ENCODE measurements at regions not wholly inside any gene's neighbourhood (a gene's known extent, or its start where the extent isn't known, plus 50 kb on each side); places are given as distances from the start of the nearest gene placed in this dataset.

DNA sequence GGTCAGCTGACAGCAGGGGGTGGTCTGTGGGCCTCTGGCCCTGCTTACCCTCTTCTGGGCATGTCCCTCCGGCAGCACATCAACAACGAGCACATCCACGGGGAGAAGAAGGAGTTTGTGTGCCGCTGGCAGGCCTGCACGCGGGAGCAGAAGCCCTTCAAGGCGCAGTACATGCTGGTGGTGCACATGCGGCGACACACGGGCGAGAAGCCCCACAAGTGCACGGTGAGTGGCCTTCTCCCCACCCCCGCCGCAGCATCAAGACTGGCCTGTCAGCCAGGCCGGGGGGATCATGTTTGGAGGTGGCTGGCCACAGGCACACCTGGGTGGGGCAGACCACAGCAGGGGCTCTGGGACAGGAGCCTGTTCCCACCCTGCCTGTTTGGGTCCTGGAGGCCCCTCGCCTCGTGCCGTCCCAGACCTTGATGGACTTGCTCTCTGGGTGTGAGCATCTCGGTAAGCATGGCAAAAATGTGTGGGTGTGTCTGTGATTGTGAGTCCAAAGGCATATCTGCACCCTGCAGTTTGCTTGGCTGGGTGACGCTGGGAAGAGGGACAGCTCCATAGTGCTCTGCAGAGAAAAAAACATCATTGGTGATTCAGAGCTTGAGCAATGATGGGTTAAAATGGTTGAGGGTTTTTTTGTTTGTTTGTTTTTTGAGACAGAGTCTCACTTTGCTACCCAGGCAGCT is 242.8 kb downstream of the GLI2 start:
- DNase-seq, result no peak

DNA sequence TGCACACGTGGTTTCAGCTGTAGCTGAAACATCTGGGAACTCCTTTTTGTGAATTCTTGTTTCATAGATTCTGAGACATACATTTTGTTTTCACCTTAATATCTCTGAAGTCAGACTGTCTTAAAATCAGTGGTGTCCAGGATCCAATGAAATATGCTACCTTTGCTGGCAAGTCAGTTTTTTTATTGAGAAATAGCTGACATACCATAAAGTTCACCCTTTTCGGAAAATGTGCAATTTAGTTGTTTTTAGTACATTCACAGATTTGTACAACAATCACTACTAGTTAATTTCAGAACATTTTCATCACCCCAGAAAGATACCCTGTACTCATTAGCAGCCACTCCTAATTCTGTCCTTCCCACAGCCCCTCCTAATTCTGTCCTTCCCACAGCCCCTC is 243.7 kb downstream of the GLI2 start:
- no peak for DNase-seq

DNA sequence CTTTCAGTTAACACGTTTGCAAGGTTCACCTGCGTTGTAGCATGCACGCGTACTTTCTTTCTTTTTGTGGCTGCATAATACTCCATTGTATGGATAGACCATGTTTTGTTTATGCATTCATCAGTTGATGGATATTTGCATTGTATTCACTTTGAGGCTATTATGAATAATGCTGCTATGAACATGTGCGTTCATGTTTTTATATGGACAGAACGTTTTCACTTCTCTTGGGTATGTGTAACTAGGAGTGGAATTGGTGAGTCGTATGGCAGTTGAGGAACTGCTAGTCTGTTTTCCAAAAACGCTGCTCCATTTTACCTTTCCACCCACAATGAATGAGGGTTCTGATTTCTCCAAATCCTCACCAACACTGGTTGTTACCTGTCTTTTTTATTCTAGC is 244.3 kb downstream of the GLI2 start:
- DNase-seq, result no peak

DNA sequence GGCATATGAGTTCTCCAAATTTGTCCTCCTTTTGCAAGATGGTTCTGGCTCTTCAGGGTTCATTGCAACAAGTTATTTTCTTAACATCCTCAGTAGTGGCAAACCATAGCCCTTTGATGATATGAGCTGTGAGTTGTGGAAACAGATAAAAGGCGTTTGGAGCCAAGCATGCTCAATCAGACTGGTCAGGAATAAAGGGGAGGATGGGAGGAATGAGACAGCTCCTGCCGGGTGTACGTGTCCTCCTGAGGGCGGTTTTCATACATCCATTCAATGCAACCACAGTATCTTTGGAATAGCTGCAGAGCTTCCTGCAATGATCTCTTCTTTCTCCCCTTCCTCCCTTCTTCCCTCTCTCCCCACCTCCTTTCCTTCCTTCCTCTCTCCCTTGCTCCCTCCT is 245.8 kb downstream of the GLI2 start:
- DNase-seq, result no peak

DNA sequence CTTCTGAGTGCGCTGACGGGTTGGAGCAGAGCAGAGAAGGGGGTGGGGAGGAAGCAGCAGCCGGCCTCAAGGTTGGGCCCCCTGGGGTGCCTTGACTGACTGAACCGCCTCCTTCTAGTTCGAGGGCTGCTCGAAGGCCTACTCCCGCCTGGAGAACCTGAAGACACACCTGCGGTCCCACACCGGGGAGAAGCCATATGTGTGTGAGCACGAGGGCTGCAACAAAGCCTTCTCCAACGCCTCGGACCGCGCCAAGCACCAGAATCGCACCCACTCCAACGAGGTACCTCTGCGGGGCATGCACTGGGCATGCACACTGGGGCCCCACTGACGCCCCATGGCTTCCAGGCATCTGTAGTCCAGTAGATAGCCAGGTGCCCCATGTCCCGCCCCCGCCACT is 246.9 kb downstream of the GLI2 start:
- DNase-seq, result no peak

DNA sequence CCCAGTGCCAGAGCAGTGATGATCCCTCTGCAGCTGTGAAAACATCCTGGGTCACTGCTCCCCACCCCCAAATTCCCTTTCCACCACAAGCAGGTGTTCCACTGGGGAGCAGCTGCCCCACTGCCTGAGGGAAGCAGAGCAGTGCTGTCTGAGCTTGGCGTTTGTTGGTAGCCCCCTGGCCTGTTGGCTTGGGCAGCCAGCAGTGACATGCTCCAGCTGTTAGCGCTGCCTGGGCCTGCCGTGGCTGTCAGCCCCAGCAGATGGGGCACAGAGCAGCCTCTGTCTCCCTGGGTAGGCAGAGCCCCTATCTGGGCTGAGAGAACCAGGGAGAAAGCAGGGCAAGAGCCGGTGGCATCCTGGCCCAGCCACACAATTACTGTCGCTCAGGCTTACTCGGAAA is 247.7 kb downstream of the GLI2 start:
- DNase-seq, result no peak

DNA sequence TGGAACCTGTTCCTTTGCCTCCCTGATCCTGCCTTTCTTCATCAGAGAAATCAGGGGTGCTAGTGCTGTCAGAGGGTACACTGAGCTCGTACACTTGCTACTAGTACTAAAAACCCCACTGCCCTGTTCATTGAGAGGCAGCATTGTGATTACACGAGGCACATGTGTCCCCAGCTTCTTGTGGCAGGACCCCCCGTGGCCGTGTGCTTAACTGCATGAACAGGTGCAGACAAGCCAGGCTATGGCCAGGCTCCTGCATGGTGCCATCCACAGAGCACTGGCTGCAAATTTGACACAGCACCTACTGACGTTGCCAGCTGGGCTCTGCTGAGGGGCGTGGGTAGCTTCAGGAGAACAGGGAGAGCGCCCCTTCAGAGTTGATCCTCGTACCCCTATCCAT is 248.4 kb downstream of the GLI2 start:
- DNase-seq, result no peak

DNA sequence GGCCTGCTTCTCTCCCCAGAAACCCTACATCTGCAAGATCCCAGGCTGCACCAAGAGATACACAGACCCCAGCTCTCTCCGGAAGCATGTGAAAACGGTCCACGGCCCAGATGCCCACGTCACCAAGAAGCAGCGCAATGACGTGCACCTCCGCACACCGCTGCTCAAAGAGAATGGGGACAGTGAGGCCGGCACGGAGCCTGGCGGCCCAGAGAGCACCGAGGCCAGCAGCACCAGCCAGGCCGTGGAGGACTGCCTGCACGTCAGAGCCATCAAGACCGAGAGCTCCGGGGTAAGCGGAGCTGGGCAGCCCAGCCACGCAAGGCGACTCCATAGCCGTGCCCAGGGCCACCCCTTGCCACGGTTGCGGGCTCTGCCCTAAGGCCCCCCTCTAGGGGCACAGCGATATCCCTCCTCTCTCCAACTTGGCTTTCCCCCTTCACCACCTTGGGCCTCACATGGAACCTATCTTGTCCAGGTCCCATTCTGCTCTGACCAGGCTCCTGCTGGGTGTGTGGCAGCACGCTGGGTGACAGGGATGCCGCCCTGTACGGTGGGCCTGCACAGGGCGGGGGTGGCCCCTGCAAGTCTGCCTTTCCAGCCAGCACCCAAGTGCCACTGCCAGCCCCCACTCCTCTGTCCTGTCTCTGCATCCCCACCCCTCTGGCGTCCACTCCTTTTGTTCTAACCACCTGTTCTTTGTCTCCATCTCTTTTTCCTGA is 248.9 kb downstream of the GLI2 start:
- no peak for DNase-seq

DNA sequence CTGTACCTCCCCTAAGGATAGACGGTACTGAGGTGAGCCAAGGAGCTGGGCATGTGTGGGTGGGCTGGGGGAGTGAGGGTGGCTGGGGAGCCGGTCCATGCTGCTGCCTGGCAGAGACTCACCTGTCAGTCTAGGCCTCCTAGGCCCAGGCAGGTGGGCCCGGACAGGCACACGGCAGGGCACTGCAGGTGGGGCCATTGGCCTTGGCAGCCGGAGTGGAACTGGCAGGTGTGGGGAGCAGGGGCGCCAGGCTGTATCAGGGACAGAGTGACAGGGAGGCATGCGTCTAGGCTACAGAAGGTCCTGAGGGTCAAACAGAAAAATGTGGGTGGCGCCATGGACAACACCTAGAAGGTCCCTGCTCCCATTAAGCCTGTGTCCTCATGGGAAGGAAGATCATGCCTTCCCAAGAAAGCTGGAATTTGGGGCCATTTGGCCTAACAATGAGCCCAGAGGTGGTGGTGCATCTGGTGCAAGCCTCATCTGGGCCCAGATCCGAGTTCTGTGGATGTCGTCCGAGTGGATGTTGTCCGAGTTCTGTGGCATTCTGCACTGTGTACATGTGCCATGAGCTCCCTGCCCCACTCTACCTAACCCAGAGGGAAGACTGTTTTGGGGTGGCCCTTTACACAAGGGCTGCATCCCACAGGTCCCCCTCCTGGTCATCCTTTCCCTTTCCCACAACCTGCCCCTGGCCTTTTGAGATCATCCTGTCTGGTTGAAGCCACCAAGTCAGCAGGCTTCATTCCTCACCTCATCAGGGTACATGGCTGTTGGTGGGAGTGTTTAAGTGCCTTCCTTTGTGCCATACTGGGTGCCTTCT is 249.7 kb downstream of the GLI2 start:
- no peak for DNase-seq

DNA sequence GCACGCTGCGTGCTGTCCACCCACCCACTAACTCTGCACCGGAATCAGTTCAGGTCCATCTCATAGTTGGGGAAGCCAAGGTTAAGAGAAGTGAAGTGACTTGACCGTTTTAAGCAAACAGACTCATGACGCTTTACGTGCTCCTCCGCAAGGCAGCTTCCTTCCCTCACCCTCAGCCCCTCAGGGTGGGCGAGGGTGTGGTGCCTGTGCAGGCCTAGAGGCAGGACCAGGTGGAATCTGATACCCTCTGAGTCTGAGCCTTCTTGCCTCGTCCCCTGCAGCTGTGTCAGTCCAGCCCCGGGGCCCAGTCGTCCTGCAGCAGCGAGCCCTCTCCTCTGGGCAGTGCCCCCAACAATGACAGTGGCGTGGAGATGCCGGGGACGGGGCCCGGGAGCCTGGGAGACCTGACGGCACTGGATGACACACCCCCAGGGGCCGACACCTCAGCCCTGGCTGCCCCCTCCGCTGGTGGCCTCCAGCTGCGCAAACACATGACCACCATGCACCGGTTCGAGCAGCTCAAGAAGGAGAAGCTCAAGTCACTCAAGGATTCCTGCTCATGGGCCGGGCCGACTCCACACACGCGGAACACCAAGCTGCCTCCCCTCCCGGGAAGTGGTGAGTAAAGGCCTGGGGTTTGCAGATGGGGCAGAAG is 250.5 kb downstream of the GLI2 start:
- DNase-seq, result no peak

DNA sequence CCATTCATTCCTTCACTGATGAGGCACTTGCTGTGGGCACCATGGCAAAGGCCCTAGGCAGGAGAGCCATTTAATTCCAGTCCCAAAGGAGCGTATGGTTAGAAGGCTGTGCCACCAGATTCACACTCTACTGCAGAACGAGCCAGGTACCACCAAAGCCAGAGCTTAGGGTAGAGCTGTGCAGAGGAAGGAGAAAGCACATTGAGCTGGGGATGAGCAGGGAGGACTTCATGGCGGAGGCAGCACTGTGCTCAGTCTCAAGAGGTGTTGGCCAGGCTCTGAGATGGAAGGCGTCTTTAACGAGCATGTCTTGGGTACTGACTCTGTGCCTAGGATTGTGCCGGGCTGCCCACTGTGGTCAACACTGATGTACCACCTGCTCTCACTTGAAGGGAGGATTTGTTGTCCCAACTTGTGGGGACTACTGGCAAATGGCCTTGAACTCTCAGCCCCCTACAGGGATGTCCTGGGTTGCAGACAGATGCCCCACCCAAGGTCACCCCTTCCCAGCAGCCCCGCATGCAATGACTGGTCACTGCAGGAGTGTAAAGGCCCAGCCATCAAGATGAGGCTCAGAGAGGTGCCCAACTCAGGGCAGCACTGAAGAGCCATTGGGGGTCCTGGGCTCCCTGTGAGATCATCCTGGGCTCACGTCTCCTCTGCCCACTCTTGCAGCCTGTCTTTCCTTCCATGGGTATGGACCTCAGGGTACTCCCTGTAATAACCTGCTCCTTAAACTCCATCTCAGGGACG is 251.4 kb downstream of the GLI2 start:
- no peak for DNase-seq

DNA sequence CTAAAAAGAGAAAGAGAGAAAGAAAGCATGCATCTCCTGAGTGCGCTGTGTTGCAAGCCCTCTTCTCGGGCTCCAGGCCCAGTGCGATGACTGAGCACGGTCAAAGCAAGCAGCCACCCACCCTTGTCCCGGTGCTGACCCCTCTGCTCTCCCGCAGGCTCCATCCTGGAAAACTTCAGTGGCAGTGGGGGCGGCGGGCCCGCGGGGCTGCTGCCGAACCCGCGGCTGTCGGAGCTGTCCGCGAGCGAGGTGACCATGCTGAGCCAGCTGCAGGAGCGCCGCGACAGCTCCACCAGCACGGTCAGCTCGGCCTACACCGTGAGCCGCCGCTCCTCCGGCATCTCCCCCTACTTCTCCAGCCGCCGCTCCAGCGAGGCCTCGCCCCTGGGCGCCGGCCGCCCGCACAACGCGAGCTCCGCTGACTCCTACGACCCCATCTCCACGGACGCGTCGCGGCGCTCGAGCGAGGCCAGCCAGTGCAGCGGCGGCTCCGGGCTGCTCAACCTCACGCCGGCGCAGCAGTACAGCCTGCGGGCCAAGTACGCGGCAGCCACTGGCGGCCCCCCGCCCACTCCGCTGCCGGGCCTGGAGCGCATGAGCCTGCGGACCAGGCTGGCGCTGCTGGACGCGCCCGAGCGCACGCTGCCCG is 252.5 kb downstream of the GLI2 start:
- DNase-seq, result no peak

DNA sequence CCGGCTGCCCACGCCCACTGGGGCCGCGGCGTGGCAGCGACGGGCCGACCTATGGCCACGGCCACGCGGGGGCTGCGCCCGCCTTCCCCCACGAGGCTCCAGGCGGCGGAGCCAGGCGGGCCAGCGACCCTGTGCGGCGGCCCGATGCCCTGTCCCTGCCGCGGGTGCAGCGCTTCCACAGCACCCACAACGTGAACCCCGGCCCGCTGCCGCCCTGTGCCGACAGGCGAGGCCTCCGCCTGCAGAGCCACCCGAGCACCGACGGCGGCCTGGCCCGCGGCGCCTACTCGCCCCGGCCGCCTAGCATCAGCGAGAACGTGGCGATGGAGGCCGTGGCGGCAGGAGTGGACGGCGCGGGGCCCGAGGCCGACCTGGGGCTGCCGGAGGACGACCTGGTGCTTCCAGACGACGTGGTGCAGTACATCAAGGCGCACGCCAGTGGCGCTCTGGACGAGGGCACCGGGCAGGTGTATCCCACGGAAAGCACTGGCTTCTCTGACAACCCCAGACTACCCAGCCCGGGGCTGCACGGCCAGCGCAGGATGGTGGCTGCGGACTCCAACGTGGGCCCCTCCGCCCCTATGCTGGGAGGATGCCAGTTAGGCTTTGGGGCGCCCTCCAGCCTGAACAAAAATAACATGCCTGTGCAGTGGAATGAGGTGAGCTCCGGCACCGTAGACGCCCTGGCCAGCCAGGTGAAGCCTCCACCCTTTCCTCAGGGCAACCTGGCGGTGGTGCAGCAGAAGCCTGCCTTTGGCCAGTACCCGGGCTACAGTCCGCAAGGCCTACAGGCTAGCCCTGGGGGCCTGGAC is 253.2 kb downstream of the GLI2 start:
- DNase-seq, result no peak

DNA sequence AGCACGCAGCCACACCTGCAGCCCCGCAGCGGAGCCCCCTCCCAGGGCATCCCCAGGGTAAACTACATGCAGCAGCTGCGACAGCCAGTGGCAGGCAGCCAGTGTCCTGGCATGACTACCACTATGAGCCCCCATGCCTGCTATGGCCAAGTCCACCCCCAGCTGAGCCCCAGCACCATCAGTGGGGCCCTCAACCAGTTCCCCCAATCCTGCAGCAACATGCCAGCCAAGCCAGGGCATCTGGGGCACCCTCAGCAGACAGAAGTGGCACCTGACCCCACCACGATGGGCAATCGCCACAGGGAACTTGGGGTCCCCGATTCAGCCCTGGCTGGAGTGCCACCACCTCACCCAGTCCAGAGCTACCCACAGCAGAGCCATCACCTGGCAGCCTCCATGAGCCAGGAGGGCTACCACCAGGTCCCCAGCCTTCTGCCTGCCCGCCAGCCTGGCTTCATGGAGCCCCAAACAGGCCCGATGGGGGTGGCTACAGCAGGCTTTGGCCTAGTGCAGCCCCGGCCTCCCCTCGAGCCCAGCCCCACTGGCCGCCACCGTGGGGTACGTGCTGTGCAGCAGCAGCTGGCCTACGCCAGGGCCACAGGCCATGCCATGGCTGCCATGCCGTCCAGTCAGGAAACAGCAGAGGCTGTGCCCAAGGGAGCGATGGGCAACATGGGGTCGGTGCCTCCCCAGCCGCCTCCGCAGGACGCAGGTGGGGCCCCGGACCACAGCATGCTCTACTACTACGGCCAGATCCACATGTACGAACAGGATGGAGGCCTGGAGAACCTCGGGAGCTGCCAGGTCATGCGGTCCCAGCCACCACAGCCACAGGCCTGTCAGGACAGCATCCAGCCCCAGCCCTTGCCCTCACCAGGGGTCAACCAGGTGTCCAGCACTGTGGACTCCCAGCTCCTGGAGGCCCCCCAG is 254.1 kb downstream of the GLI2 start:
- DNase-seq, result no peak

DNA sequence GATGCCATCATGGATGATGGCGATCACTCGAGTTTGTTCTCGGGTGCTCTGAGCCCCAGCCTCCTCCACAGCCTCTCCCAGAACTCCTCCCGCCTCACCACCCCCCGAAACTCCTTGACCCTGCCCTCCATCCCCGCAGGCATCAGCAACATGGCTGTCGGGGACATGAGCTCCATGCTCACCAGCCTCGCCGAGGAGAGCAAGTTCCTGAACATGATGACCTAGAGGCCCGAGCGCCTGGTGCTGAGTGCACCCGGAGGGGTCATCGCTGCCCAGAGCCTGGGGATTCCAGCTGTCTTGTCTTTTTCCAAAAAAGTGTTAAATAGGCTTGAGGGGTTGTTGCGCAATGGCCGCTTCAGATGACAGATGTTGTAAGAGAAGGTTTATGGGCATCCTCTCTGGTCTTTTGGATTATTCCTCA is 254.8 kb downstream of the GLI2 start:
- DNase-seq, result no peak

DNA sequence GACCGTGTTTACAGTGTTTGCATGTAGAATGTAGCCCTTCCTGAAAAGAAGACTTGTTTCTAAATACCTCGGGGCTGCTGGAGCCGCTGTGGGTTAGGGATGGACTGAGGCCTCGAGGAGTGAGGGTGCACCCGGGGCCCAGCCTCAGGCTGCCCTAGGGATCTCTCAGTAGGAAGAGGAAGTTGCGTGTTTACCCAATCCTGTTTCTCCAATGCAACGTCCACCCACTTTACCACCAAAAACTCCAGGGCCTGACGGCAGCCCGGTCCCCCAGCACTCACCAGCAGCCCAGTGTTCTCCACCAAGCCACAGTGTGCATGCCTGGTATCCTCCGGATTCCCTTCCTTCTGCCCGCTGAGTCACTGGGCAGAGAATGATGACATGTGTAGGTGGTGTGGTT is 255.8 kb downstream of the GLI2 start:
- no peak for DNase-seq

DNA sequence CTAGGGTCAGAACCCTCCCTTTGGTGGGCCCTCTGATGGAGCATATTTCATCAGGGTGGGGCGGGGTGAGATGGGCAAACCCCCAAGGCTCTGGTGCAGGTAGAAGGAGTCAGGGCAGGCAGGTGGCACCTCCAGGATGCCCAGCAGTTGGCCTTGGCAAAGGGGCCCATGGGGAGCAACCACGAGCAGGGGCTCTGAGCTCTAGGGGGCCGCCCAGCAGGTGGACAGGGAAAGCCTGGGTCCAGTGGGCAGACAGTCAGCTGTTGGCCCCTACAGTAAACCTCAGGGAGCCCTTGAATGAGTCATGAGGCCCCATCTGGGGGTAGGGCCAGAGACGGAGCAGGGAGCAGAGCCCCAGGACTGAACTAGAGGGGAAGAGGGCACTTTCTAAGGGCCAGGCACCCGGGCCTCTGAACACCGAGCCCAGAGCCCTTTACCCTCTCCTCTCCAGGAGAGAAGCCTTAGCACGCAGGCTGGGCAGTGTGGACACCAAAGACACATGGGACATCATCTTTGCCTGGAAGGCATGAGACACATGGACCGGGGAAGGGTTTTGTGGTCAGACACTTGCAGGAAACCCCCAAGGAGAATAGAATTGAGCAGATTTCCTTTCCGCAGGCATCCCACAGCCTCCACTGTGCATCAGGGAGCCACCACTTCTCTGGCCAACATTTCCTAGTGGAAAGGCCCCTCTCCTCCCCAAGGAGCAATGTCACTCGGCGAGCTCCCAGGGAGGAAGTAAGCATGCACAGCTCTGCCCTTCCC is 257.3 kb downstream of the GLI2 start:
- no peak for DNase-seq

DNA sequence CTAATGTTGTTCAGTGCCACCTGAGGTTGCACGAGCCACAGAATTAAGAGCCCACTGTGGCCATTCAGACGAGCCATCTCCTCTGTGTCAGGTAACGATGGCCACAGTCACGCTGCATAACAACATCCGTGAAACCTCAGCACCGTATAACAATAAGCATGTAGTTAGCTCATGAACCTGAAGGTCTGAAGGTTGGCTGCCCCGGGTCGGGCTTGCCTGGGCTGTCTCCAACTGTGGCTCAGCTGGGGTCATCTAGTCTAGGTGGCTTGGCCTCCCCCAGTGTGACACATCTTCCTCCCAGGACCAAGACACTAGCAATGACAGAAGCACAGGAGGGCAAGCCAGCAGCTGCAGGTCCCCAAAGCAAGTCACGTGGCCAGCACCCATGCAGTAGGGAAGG is 258.0 kb downstream of the GLI2 start:
- DNase-seq, result no peak

All from fibroblast of skin of abdomen (primary cell).